ENCODE measurements at regions not wholly inside any gene's neighbourhood (a gene's known extent, or its start where the extent isn't known, plus 50 kb on each side); places are given as distances from the start of the nearest gene placed in this dataset.
"Not testable (repeated sequence)": the region's sequence is repeated elsewhere in the genome, so short reads cannot be mapped to it uniquely, and the experiment has no call there.

- no peak overlapping the region for H2AK5ac ChIP-seq (ENCODE audit: low read length)
- no peak overlapping the region for H4K91ac ChIP-seq (ENCODE audit: low read depth, low read length)
- H4K8ac ChIP-seq (ENCODE audit: low read depth, low read length) = no peak overlapping the region
- peaks cover 2% of the 10 kb centered on the region for H3K79me1 ChIP-seq (ENCODE audit: low read length)
- no peak overlapping the region for H3K23ac ChIP-seq (ENCODE audit: low read length)
- no peak overlapping the region for H3K4ac ChIP-seq (ENCODE audit: low read depth, low read length)
- H3K36me3 ChIP-seq (ENCODE audit: control insufficient read depth in 1 of 2, insufficient read depth in 2 of 2, low read length in 2 of 2) = no peaks in the 10 kb centered on the region
- no peak overlapping the region for H3K4me2 ChIP-seq (ENCODE audit: low read length)
- no peak overlapping the region for H2BK5ac ChIP-seq (ENCODE audit: low read depth, low read length, poor library complexity)
- no peak overlapping the region for H2BK12ac ChIP-seq (ENCODE audit: low read length)
- H2AFZ ChIP-seq (ENCODE audit: insufficient read depth, low read length, poor library complexity) = no peak overlapping the region
- H3K4me1 ChIP-seq (ENCODE audit: control insufficient read depth in 1 of 2, insufficient read depth in 2 of 2, low read length in 2 of 2) = peaks cover 0 to 5% of the 10 kb centered on the region in 2 experiments
- no peak overlapping the region for H4K12ac ChIP-seq (ENCODE audit: low read depth, low read length)
- H3K79me2 ChIP-seq (ENCODE audit: control insufficient read depth, insufficient read depth, low read length, poor library complexity) = no peaks in the 10 kb centered on the region
- H3K27ac ChIP-seq (ENCODE audit: low read depth, low read length) = no peak overlapping the region
- DNase-seq = no peak
- H3K27me3 ChIP-seq (ENCODE audit: insufficient read depth, low read length) = no peaks in the 10 kb centered on the region
- no peak overlapping the region for H2BK120ac ChIP-seq (ENCODE audit: insufficient read depth, low read length, poor library complexity)
- no peak overlapping the region for H3K14ac ChIP-seq (ENCODE audit: low read length)
- H3K9me3 ChIP-seq (ENCODE audit: insufficient read depth, low read depth, low read length) = peaks cover 6% of the 10 kb centered on the region
- no CpG with 5 or more reads among the region's 7 CpGs for WGBS (ENCODE audit: extremely low coverage, insufficient coverage, insufficient read length)
- no peak overlapping the region for H3K4me3 ChIP-seq (ENCODE audit: low read depth, low read length)
- no peak overlapping the region for H3K9ac ChIP-seq (ENCODE audit: low read length)
- H3K18ac ChIP-seq (ENCODE audit: low read length) = no peak overlapping the region
These were observed 334.4 kb downstream of the EMP1 start for GRCh38 chr12:13530966-13531365.

GRCh38 chr12:13526185-13526921 is 329.8 kb downstream of the EMP1 start:
- H3K14ac ChIP-seq (ENCODE audit: low read length); H3K4me1 ChIP-seq (ENCODE audit: control insufficient read depth in 1 of 2, insufficient read depth in 2 of 2, low read length in 2 of 2); H3K4me3 ChIP-seq (ENCODE audit: low read depth, low read length); H4K91ac ChIP-seq (ENCODE audit: low read depth, low read length); H3K18ac ChIP-seq (ENCODE audit: low read length); H4K8ac ChIP-seq (ENCODE audit: low read depth, low read length); H3K23ac ChIP-seq (ENCODE audit: low read length); H4K12ac ChIP-seq (ENCODE audit: low read depth, low read length); H3K79me2 ChIP-seq (ENCODE audit: control insufficient read depth, insufficient read depth, low read length, poor library complexity); H2BK120ac ChIP-seq (ENCODE audit: insufficient read depth, low read length, poor library complexity); H3K27me3 ChIP-seq (ENCODE audit: insufficient read depth, low read length); H3K36me3 ChIP-seq (ENCODE audit: control insufficient read depth in 1 of 2, insufficient read depth in 2 of 2, low read length in 2 of 2); H3K79me1 ChIP-seq (ENCODE audit: low read length); H3K4me2 ChIP-seq (ENCODE audit: low read length); H2AK5ac ChIP-seq (ENCODE audit: low read length); H2AFZ ChIP-seq (ENCODE audit: insufficient read depth, low read length, poor library complexity); H3K9ac ChIP-seq (ENCODE audit: low read length); H2BK12ac ChIP-seq (ENCODE audit: low read length); H3K4ac ChIP-seq (ENCODE audit: low read depth, low read length); H2BK5ac ChIP-seq (ENCODE audit: low read depth, low read length, poor library complexity): not testable (repeated sequence)
- H3K9me3 ChIP-seq (ENCODE audit: insufficient read depth, low read depth, low read length) = peaks cover 12% of the 10 kb centered on the region
- DNase-seq = peak in 1 of 2 donors; percentile 3
- H3K27ac ChIP-seq (ENCODE audit: low read depth, low read length) = peak overlapping the region; percentile 84
- no CpG with 5 or more reads among the region's 1 CpG for WGBS (ENCODE audit: extremely low coverage, insufficient coverage, insufficient read length)

- Histone ChIP-seq H3K4me1 (ENCODE audit: control insufficient read depth in 1 of 2, insufficient read depth in 2 of 2, low read length in 2 of 2) (peaks cover 0 to 8% of the 10 kb centered on the region in 2 experiments), H3K14ac (ENCODE audit: low read length) (no peak overlapping the region), H3K23ac (ENCODE audit: low read length) (no peak overlapping the region), H2BK120ac (ENCODE audit: insufficient read depth, low read length, poor library complexity) (no peak overlapping the region), H3K9me3 (ENCODE audit: insufficient read depth, low read depth, low read length) (peaks cover 12% of the 10 kb centered on the region), H3K4me3 (ENCODE audit: low read depth, low read length) (no peak overlapping the region), H3K18ac (ENCODE audit: low read length) (no peak overlapping the region), H4K91ac (ENCODE audit: low read depth, low read length) (no peak overlapping the region), H4K12ac (ENCODE audit: low read depth, low read length) (no peak overlapping the region), H3K4ac (ENCODE audit: low read depth, low read length) (no peak overlapping the region), H3K79me1 (ENCODE audit: low read length) (peaks cover 2% of the 10 kb centered on the region), H3K27ac (ENCODE audit: low read depth, low read length) (no peak overlapping the region), H2AK5ac (ENCODE audit: low read length) (no peak overlapping the region), H2BK5ac (ENCODE audit: low read depth, low read length, poor library complexity) (no peak overlapping the region), H3K4me2 (ENCODE audit: low read length) (no peak overlapping the region), H4K8ac (ENCODE audit: low read depth, low read length) (no peak overlapping the region), H2BK12ac (ENCODE audit: low read length) (no peak overlapping the region), H3K79me2 (ENCODE audit: control insufficient read depth, insufficient read depth, low read length, poor library complexity) (no peaks in the 10 kb centered on the region), H3K27me3 (ENCODE audit: insufficient read depth, low read length) (no peaks in the 10 kb centered on the region), H3K9ac (ENCODE audit: low read length) (no peak overlapping the region), H3K36me3 (ENCODE audit: control insufficient read depth in 1 of 2, insufficient read depth in 2 of 2, low read length in 2 of 2) (no peaks in the 10 kb centered on the region), H2AFZ (ENCODE audit: insufficient read depth, low read length, poor library complexity) (no peak overlapping the region)
- no CpG with 5 or more reads among the region's 4 CpGs for WGBS (ENCODE audit: extremely low coverage, insufficient coverage, insufficient read length)
- DNase-seq = no peak
These were observed 327.2 kb downstream of the EMP1 start for GRCh38 chr12:13523536-13524307.

- H3K4me1 ChIP-seq (ENCODE audit: control insufficient read depth in 1 of 2, insufficient read depth in 2 of 2, low read length in 2 of 2); H3K27ac ChIP-seq (ENCODE audit: low read depth, low read length); H4K8ac ChIP-seq (ENCODE audit: low read depth, low read length); DNase-seq; H2BK120ac ChIP-seq (ENCODE audit: insufficient read depth, low read length, poor library complexity); H4K91ac ChIP-seq (ENCODE audit: low read depth, low read length); H3K23ac ChIP-seq (ENCODE audit: low read length); H3K79me2 ChIP-seq (ENCODE audit: control insufficient read depth, insufficient read depth, low read length, poor library complexity); H3K14ac ChIP-seq (ENCODE audit: low read length); H2BK5ac ChIP-seq (ENCODE audit: low read depth, low read length, poor library complexity); H3K9me3 ChIP-seq (ENCODE audit: insufficient read depth, low read depth, low read length); H2AFZ ChIP-seq (ENCODE audit: insufficient read depth, low read length, poor library complexity); H3K4me3 ChIP-seq (ENCODE audit: low read depth, low read length); H3K36me3 ChIP-seq (ENCODE audit: control insufficient read depth in 1 of 2, insufficient read depth in 2 of 2, low read length in 2 of 2); H2BK12ac ChIP-seq (ENCODE audit: low read length); H3K4ac ChIP-seq (ENCODE audit: low read depth, low read length); H3K4me2 ChIP-seq (ENCODE audit: low read length); H3K27me3 ChIP-seq (ENCODE audit: insufficient read depth, low read length); H2AK5ac ChIP-seq (ENCODE audit: low read length); H3K9ac ChIP-seq (ENCODE audit: low read length); H3K79me1 ChIP-seq (ENCODE audit: low read length); H3K18ac ChIP-seq (ENCODE audit: low read length); H4K12ac ChIP-seq (ENCODE audit: low read depth, low read length): not testable (repeated sequence)
- no CpG with 5 or more reads among the region's 4 CpGs for WGBS (ENCODE audit: extremely low coverage, insufficient coverage, insufficient read length)
These were observed 321.5 kb downstream of the EMP1 start for GRCh38 chr12:13518034-13518433.
